VCaP (cell line): ENCODE measurements at regions not wholly inside any gene's neighbourhood (a gene's known extent, or its start where the extent isn't known, plus 50 kb on each side); places are given as distances from the start of the nearest gene placed in this dataset.
A peak's percentile ranks its signal among the peaks of the same experiment; 100 is the strongest.

Experiments used
- H3K27ac ChIP-seq: fragments of 450-650 bp; 2 replicates; pipeline ENCODE4 v1.5.1; 2017
- CTCF ChIP-seq: fragments of 450-650 bp; conservative IDR thresholded peaks from 2 replicates; pipeline ENCODE4 v1.5.1; 2017; ENCODE audit warnings: mild to moderate bottlenecking, moderate library complexity

GRCh38 chr6:40973304-40973703 lies 65.7 kb downstream of the UNC5CL start:
- TF ChIP-seq CTCF: no peak
- H3K27ac ChIP-seq: peak overlapping the region; percentile 48; the same call in 1 of the 2 replicates

GRCh38 chr6:40972814-40973213 lies 66.2 kb downstream of the UNC5CL start:
- no peak overlapping the region for H3K27ac ChIP-seq
- TF ChIP-seq CTCF: no peak

GRCh38 chr6:40972190-40972589 lies 66.8 kb downstream of the UNC5CL start:
- no peak for TF ChIP-seq CTCF
- no peak overlapping the region for H3K27ac ChIP-seq

GRCh38 chr6:40968620-40969164 lies 70.3 kb downstream of the UNC5CL start:
- TF ChIP-seq CTCF: no peak
- H3K27ac ChIP-seq: no peak overlapping the region

- H3K27ac ChIP-seq: no peak overlapping the region
- TF ChIP-seq CTCF: no peak
Measured at GRCh38 chr6:40966860-40967259, 72.2 kb downstream of the UNC5CL start.

- no peak overlapping the region for H3K27ac ChIP-seq
- no peak for TF ChIP-seq CTCF
Measured at GRCh38 chr6:40965046-40965445, 74.0 kb downstream of the UNC5CL start.

- no peak for TF ChIP-seq CTCF
- no peak overlapping the region for H3K27ac ChIP-seq
Measured at GRCh38 chr6:40963019-40963418, 76.0 kb downstream of the UNC5CL start.
